Rectal smooth muscle tissue (tissue), 1 donor: ENCODE measurements at regions not wholly inside any gene's neighbourhood (a gene's known extent, or its start where the extent isn't known, plus 50 kb on each side); places are given as distances from the start of the nearest gene placed in this dataset.

Experiments
- H3K27ac ChIP-seq: one replicate; pipeline ENCODE4 v1.7.0; 2013; ENCODE audit warnings: low read depth, low read length, inconsistent platforms
- H3K27me3 ChIP-seq: one replicate; pipeline ENCODE4 v1.7.0; 2013; ENCODE audit warnings: low read length; ENCODE audit not compliant: control insufficient read depth, insufficient read depth
- H3K36me3 ChIP-seq: one replicate; pipeline ENCODE4 v1.7.0; 2013; ENCODE audit warnings: low read length; ENCODE audit not compliant: control insufficient read depth, insufficient read depth
- H3K4me1 ChIP-seq: one replicate; pipeline ENCODE4 v1.7.0; 2013; ENCODE audit warnings: low read length; ENCODE audit not compliant: control insufficient read depth, insufficient read depth
- H3K4me3 ChIP-seq: one replicate; pipeline ENCODE4 v1.7.0; 2013; ENCODE audit warnings: low read length
- H3K9ac ChIP-seq: one replicate; pipeline ENCODE4 v1.7.0; 2013; ENCODE audit warnings: low read length

DNA sequence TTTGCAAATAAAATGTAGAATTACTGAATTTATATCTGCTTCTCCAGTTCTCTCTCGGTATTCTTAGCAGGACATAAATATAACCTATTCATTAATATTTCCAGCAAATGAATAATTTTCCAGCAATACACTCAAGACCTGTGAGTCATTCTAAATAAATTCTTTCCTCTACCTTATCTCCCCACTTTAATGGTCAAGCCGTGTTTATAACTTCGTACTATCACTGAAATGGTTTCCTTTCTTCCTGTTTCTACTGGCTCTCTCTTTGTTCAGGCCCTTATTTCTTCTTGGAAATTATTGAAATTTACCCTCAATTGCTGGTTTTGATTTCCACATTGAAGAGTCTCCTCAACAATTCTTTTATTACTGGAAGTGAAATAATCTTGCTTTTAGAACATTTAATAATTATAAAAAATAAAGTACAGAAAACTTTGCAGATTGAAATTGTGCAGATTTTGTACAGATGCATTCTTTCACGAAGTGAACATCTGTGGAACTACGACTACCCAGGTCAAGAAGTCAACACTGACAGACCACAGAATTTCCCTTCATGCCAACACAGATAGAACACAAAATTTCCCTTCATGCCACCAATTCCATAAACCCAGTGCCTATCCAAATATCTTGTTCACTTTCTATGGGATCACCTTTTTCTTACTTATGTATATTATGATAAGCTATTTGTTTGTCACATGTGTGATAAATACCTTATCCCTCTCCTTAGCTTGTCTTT is 205.7 kb downstream of the FAT4 start:
- Histone ChIP-seq H3K4me1 (no peaks in the 10 kb centered on the region), H3K9ac (no peak overlapping the region), H3K4me3 (no peak overlapping the region), H3K27me3 (no peaks in the 10 kb centered on the region), H3K36me3 (no peaks in the 10 kb centered on the region), H3K27ac (no peak overlapping the region)

GRCh38 chr4:125522588-125522987 is 207.8 kb downstream of the FAT4 start:
- H3K9ac ChIP-seq: no peak overlapping the region
- H3K27ac ChIP-seq: no peak overlapping the region
- H3K36me3 ChIP-seq: no peaks in the 10 kb centered on the region
- H3K27me3 ChIP-seq: no peaks in the 10 kb centered on the region
- no peaks in the 10 kb centered on the region for H3K4me1 ChIP-seq
- no peak overlapping the region for H3K4me3 ChIP-seq

GRCh38 chr4:125522992-125523391 is 208.2 kb downstream of the FAT4 start:
- Histone ChIP-seq H3K27me3 (no peaks in the 10 kb centered on the region), H3K4me1 (no peaks in the 10 kb centered on the region), H3K4me3 (no peak overlapping the region), H3K36me3 (no peaks in the 10 kb centered on the region), H3K27ac (no peak overlapping the region), H3K9ac (no peak overlapping the region)

DNA sequence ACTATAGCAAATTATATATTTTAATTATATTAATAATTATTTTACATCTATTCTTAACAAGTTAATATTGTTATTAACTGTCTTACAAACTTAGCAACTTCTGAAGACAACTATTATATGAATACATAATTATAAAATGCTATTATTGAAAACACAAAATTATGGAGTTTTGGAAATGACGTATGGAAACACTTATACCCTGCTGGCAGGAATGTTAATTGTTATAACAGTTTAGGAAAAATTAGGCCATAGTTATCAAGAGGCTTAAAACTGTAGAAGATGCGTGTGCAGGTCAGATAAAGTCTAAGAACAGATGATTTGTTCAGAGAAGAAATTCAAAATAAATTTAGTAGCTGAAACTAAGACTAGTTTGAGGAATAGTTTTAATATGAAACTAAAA is 211.7 kb downstream of the FAT4 start:
- no peaks in the 10 kb centered on the region for H3K4me1 ChIP-seq
- no peaks in the 10 kb centered on the region for H3K36me3 ChIP-seq

GRCh38 chr4:125527681-125528080 is 212.9 kb downstream of the FAT4 start:
- Histone ChIP-seq H3K4me1 (no peaks in the 10 kb centered on the region), H3K27ac (no peak overlapping the region), H3K27me3 (no peaks in the 10 kb centered on the region), H3K4me3 (no peak overlapping the region), H3K36me3 (no peaks in the 10 kb centered on the region), H3K9ac (no peak overlapping the region)

More for the DNA sequence above, 211.7 kb downstream of the FAT4 start:
- Histone ChIP-seq H3K27me3 (no peaks in the 10 kb centered on the region), H3K4me3 (no peak overlapping the region), H3K27ac (no peak overlapping the region), H3K9ac (no peak overlapping the region)

DNA sequence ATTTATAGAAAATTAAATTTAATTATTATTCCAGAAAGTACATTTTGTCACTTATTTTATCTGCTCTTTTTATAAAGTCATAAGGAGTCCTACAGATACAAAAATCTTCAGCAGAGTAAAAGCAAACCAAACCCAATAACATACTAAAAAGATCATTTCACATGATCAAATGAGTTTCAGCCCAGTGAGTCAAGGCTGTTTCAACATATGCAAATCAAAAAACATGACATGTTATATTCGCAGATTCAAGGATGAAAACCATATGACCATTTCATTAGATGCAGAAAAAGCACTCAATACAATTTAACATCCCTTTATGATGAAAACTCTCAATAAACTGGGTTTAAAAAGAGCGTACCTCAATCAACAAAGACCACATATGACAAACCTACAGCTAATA is 214.3 kb downstream of the FAT4 start:
- Histone ChIP-seq H3K27me3 (no peaks in the 10 kb centered on the region), H3K27ac (no peak overlapping the region), H3K36me3 (no peaks in the 10 kb centered on the region), H3K4me1 (no peaks in the 10 kb centered on the region), H3K9ac (no peak overlapping the region), H3K4me3 (no peak overlapping the region)

DNA sequence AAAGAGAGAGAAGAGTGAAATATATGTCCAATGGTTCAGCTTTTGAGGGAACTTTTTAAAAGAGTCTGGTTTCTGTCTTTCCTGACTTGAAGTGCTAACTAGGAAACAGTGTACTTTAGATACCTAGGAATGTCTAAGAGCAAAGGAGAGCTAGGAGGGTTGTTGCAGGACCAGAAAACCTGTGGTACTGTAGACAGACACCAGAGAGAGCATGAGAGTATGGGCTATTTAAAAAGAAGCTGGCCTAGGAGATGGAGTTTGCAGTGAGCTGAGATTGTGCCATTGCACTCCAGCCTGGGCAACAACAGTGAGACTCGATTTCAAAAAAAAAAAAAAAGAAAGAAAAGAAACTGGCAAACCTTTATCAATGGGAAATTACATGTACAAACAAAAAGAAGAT is 223.9 kb downstream of the FAT4 start:
- Histone ChIP-seq H3K36me3 (no peaks in the 10 kb centered on the region), H3K27ac (no peak overlapping the region), H3K4me1 (no peaks in the 10 kb centered on the region), H3K27me3 (no peaks in the 10 kb centered on the region), H3K4me3 (no peak overlapping the region), H3K9ac (no peak overlapping the region)

DNA sequence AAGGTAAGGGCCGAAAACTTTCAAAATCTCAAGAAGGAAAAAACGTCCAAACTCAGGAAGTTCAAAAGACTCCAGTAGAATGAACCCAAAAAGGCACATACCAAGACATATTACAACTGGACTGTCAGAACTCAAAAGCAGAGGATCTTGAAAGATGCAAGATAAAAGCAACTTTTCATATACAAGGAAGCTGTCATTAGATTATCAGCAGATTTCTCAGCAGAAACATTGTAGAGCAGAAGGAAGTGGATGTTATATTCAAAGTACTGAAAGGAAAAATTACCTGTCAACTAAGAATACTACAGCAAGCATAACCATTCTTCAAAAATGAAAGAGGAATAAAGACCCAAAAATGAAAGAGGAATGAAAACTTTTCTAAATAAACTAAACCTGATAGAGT is 224.9 kb downstream of the FAT4 start:
- no peaks in the 10 kb centered on the region for H3K36me3 ChIP-seq
- H3K4me1 ChIP-seq: no peaks in the 10 kb centered on the region
- H3K4me3 ChIP-seq: no peak overlapping the region
- H3K27ac ChIP-seq: no peak overlapping the region
- no peak overlapping the region for H3K9ac ChIP-seq
- H3K27me3 ChIP-seq: no peaks in the 10 kb centered on the region

GRCh38 chr4:125541836-125542385 is 227.2 kb downstream of the FAT4 start:
- no peaks in the 10 kb centered on the region for H3K36me3 ChIP-seq
- H3K9ac ChIP-seq: no peak overlapping the region
- H3K27me3 ChIP-seq: no peaks in the 10 kb centered on the region
- no peak overlapping the region for H3K27ac ChIP-seq
- no peak overlapping the region for H3K4me3 ChIP-seq
- H3K4me1 ChIP-seq: no peaks in the 10 kb centered on the region

GRCh38 chr4:125546272-125546671 is 231.5 kb downstream of the FAT4 start:
- Histone ChIP-seq H3K36me3 (no peaks in the 10 kb centered on the region), H3K27ac (no peak overlapping the region), H3K4me3 (no peak overlapping the region), H3K4me1 (no peaks in the 10 kb centered on the region), H3K9ac (no peak overlapping the region), H3K27me3 (no peaks in the 10 kb centered on the region)

DNA sequence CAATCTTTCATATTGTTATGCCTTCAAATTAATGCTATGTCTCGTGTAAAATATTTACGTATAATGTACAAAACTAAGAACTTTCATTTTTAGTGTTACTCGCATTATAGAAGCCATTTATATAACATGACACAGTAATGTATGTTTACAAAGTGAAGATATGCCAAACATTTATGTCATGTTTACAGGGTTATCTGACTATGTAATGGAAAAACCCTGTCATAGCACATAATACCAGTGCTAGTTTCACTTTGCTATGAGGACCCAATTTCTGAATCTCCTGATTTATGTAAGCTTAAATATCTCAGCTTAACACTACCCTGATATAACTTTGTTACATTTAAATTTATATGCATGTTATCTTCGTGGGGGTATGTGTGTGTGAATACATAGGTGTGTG is 233.1 kb downstream of the FAT4 start:
- no peak overlapping the region for H3K9ac ChIP-seq
- no peak overlapping the region for H3K27ac ChIP-seq
- H3K36me3 ChIP-seq: no peaks in the 10 kb centered on the region
- no peaks in the 10 kb centered on the region for H3K27me3 ChIP-seq
- H3K4me1 ChIP-seq: no peaks in the 10 kb centered on the region
- H3K4me3 ChIP-seq: no peak overlapping the region

DNA sequence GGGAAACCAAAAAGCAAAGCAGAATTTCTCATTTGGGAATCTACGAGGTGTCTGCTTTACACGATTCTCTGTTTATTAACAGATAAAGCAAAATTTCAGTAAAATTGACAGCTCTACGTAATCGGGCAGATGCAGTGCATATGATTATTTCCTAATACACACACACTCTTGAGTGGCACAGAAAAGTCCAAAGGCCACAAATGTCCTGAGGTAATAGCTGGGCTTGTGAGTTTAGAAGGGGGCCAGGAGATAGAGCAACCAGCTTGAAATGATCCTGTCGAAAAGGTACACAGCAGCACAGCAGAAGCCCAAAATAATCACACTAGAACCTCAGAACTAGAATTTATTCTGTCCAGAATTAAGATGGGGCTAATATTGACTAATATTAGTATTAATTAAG is 236.0 kb downstream of the FAT4 start:
- H3K27ac ChIP-seq: no peak overlapping the region
- no peaks in the 10 kb centered on the region for H3K4me1 ChIP-seq
- H3K36me3 ChIP-seq: no peaks in the 10 kb centered on the region
- H3K9ac ChIP-seq: no peak overlapping the region
- no peaks in the 10 kb centered on the region for H3K27me3 ChIP-seq
- no peak overlapping the region for H3K4me3 ChIP-seq

GRCh38 chr4:125551466-125551865 is 236.7 kb downstream of the FAT4 start:
- H3K27me3 ChIP-seq: no peaks in the 10 kb centered on the region
- no peak overlapping the region for H3K27ac ChIP-seq
- no peaks in the 10 kb centered on the region for H3K36me3 ChIP-seq
- H3K9ac ChIP-seq: no peak overlapping the region
- no peak overlapping the region for H3K4me3 ChIP-seq
- H3K4me1 ChIP-seq: no peaks in the 10 kb centered on the region
